Brain microvascular endothelial cell (primary cell): ENCODE measurements at regions not wholly inside any gene's neighbourhood (a gene's known extent, or its start where the extent isn't known, plus 50 kb on each side); places are given as distances from the start of the nearest gene placed in this dataset.

ENCODE experiments used
- DNase-seq: peaks from one replicate; pipeline ENCODE4 v3.0.0-alpha.2; 2020
- H3K27ac ChIP-seq: fragments of 250-450 bp; sonication (Bioruptor Pico); 2 replicates; pipeline ENCODE4 v1.5.1; 2020; ENCODE audit warnings: mild to moderate bottlenecking, moderate library complexity
- H3K27me3 ChIP-seq: fragments of 250-450 bp; sonication (Bioruptor Pico); replicated peaks from 2 replicates; pipeline ENCODE4 v1.5.1; 2020; ENCODE audit warnings: mild to moderate bottlenecking
- H3K36me3 ChIP-seq: fragments of 250-450 bp; sonication (Bioruptor Pico); replicated peaks from 2 replicates; pipeline ENCODE4 v1.5.1; 2020; ENCODE audit warnings: mild to moderate bottlenecking
- H3K4me3 ChIP-seq: 2 replicates; pipeline ENCODE4 v1.5.1; 2011; ENCODE audit warnings: low read depth, mild to moderate bottlenecking, control low read depth, low read length, moderate library complexity
- in situ Hi-C: cut with HindIII; loops from 2 replicates; pipeline ENCODE4 v1.10.0; 2017; ENCODE audit warnings: low sequenced_read_pairs, low pct_ligation_motif_present
- TF ChIP-seq, protein P1 (sequence below): IDR thresholded peaks from 2 replicates; pipeline ENCODE4 v1.5.1; 2011; ENCODE audit warnings: low read depth, mild to moderate bottlenecking, moderate library complexity, low read length, control low read depth, inconsistent platforms; ENCODE audit errors: missing control alignments

DNA sequence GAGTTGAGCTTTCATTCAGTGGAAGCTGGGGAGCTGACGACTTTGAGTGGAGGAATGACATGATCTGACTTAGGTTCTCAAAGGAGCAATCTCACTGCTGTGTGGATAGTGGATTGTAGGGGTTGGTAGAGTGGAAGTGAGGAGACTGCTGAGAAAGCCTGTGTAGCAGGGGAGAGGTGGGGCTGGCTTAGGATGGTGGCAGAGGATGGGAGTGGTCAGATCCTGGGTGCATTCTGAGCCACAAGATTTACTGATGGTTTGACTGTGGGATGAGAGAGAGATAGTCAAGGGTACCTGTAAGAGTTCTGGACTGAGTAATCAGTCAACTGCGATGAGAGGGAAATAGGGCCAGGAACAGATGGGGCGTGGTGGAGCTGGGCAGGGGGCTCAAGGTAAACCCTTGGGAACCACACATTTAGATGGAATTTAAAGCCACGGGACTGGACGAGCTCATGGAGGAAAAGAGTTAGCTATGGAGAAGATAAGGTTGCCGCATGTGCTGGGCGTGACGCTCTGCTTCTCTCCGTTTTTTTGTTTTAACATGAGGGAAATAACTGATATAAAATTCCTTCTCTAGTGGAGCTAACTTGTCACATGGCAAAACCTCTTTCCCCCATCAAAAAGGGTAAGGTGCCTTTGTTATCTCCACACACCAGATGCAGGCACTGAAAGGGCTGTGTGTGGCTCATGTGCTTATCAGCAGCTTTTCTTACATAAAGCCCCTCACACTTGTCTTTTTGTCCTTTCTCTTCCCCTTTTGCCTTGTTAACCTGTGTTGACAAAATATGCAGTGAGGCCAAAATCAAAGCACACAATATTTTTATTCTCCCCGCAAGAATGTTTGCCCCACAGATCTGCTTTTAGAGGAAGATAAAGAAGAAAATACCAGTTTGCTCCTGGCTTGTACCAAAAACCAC is 379.8 kb downstream of the TSN start:
- no peak for DNase-seq

DNA sequence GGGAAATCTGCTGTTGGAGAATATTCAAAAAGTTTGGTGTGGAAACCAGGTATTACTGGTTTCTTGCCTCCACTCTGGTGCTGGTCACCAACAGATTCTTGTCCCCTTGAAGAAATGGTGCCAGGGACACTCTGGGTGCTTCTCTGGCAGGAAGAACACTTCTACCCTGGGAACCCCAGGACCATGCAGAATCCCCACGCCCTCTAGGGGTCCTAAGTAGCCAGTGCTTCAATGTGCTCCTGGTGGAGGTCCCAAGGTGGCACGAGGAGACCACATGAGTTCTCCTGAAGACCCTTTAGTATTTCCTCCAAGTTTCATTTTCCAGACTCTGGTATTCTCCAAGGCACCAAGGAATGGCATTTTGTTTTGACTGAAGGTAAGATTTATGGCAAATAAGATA is 380.6 kb downstream of the TSN start:
- no peak overlapping the region for H3K27ac ChIP-seq
- TF ChIP-seq, protein P1, sequence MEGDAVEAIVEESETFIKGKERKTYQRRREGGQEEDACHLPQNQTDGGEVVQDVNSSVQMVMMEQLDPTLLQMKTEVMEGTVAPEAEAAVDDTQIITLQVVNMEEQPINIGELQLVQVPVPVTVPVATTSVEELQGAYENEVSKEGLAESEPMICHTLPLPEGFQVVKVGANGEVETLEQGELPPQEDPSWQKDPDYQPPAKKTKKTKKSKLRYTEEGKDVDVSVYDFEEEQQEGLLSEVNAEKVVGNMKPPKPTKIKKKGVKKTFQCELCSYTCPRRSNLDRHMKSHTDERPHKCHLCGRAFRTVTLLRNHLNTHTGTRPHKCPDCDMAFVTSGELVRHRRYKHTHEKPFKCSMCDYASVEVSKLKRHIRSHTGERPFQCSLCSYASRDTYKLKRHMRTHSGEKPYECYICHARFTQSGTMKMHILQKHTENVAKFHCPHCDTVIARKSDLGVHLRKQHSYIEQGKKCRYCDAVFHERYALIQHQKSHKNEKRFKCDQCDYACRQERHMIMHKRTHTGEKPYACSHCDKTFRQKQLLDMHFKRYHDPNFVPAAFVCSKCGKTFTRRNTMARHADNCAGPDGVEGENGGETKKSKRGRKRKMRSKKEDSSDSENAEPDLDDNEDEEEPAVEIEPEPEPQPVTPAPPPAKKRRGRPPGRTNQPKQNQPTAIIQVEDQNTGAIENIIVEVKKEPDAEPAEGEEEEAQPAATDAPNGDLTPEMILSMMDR, result peak; percentile 67
- H3K36me3 ChIP-seq, result no peaks in the 10 kb centered on the region
- in situ Hi-C loops, result no loop called here
- no peak for DNase-seq
- no peak overlapping the region for H3K4me3 ChIP-seq
- H3K27me3 ChIP-seq, result no peaks in the 10 kb centered on the region

More for the DNA sequence above, 379.8 kb downstream of the TSN start:
- Histone ChIP-seq H3K4me3 (no peak overlapping the region), H3K27me3 (no peaks in the 10 kb centered on the region), H3K36me3 (no peaks in the 10 kb centered on the region), H3K27ac (no peak overlapping the region)
- TF ChIP-seq, protein P1, result no peak
- in situ Hi-C loops, result no loop called here

DNA sequence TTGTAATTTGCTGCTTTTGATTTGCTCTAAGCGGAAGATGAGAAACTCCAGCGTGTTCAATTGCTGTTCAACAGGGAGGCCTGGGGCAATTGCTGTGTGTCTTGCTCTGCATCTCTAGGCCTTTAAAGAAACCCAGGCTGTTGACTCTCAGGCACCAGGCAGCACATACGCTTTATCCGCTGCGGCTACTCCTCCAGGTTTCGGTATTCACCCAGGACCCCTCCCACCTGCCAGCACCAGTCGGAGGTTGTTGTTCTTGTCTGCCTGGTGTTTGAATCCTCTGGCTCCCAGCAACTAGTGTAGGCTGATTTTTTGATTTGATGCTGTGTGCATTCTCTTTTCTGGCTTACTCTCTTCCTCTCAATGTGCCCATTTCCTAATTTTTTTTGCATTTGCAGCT is 383.1 kb downstream of the TSN start:
- H3K36me3 ChIP-seq, result no peaks in the 10 kb centered on the region
- in situ Hi-C loops, result no loop called here
- no peaks in the 10 kb centered on the region for H3K27me3 ChIP-seq
- no peak overlapping the region for H3K4me3 ChIP-seq
- DNase-seq, result no peak
- H3K27ac ChIP-seq, result no peak overlapping the region
- TF ChIP-seq, protein P1, result no peak

DNA sequence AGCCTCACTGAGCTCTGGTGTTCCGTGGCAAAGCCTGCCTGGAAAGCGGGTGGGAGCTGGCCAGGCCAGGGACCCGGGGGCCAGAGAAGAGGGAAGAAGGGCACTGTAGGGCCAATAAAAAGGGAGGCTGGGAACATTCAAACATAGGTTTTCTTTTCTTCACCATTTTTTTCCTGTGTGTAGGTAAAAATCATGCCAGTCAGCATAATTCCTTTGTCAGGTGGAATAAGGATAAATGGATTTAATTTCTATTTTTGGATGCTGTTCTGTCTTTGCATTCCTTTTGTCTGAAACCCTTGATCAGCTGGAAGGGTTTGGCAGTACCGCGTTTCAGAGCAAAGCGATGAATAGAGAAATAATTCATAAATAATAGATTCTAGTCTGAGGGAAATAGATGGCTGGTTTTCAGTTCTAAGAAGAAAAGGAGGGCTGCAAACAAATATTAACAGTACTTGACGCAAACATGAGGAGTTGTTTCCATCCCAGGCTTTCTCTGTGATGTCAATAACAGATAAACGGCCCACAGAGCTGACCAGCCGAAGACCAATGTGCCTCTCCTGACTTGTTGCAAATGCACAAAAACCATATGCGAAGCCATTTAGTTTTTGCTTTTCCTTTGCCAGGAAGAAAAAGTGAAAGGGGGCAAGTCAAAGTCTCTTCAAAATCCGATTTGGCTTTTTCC is 384.4 kb downstream of the TSN start:
- no peak overlapping the region for H3K4me3 ChIP-seq
- in situ Hi-C loops, result no loop called here
- H3K36me3 ChIP-seq, result no peaks in the 10 kb centered on the region
- no peak for DNase-seq
- H3K27ac ChIP-seq, result no peak overlapping the region
- H3K27me3 ChIP-seq, result no peaks in the 10 kb centered on the region
- TF ChIP-seq, protein P1, result no peak

DNA sequence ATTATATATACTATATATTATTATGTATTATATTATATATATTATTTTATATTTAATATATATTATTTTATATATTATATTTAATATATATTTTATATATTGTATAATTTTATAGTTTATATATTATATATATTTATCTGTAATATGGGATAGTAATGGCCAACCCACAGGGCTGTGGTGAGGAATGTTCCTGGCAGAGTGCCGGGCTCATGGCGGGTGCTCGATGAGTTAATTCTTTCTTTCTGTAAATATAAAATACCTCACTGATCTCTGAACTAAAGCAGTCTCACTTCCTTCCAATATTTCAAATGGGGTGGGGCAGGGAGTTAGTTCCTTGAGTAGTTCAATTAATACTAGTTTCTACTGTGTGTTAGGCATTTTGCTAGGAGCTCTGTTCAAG is 389.4 kb downstream of the TSN start:
- TF ChIP-seq, protein P1, result no peak
- Histone ChIP-seq H3K27me3 (no peaks in the 10 kb centered on the region), H3K36me3 (no peaks in the 10 kb centered on the region), H3K4me3 (no peak overlapping the region), H3K27ac (no peak overlapping the region)
- no peak for DNase-seq
- in situ Hi-C loops, result no loop called here
